GM21825 (cell line): ENCODE measurements at regions not wholly inside any gene's neighbourhood (a gene's known extent, or its start where the extent isn't known, plus 50 kb on each side); places are given as distances from the start of the nearest gene placed in this dataset.
"Not testable (repeated sequence)": the region's sequence is repeated elsewhere in the genome, so short reads cannot be mapped to it uniquely, and the experiment has no call there.

Experiments
- ATAC-seq: cut with Tn5 transposase; IDR thresholded peaks from one replicate; pipeline ENCODE4 v1.9.1; 2021; ENCODE audit warnings: mild to moderate bottlenecking, moderate library complexity; ENCODE audit not compliant: unreplicated experiment

GRCh38 chr20:20799716-20800312 lies 87.4 kb upstream of the RALGAPA2 start:
- ATAC-seq, result no peak

GRCh38 chr20:20797521-20798310 lies 85.3 kb upstream of the RALGAPA2 start:
- ATAC-seq, result no peak

- no peak for ATAC-seq
Measured at GRCh38 chr20:20796766-20797440, 84.5 kb upstream of the RALGAPA2 start.

DNA sequence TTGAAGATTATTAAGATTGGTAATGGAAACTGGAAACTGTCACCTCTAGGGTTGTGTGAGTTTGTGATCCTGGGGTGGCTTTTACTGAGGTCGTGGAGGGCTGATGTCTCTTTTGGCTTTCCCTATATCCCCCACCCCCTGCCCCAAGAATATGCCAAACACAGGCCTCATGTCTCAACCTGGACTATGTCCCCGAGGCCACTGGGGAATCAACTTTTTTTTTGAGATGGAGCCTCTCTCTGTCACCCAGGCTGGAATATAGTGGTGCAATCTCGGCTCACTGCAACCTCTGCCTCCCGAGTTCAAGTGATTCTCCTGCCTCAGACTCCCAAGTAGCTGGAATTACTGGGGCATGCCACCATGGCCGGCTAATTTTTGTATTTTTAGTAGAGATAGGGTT lies 83.3 kb upstream of the RALGAPA2 start:
- no peak for ATAC-seq

DNA sequence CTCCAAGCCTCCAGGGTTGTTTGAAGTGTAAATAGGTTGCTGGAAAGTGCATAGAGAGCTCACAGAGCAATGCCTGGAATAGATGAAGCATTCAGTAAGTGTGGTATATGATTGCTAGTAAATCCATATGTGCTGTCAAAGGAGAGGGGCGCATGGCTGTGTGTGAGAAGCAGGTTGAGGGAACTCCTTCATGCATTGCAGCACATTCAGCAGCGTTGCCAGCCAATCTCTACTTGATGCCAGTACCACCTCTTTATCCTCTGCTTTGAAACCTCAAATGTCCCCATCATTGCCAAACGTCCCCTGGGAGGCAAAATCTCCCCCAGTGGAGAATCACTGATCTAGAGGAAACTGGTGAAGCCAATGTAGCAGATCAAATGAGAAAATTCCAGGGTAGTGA lies 82.7 kb upstream of the RALGAPA2 start:
- no peak for ATAC-seq

- ATAC-seq, result no peak
Measured at GRCh38 chr20:20793591-20793990, 81.1 kb upstream of the RALGAPA2 start.

DNA sequence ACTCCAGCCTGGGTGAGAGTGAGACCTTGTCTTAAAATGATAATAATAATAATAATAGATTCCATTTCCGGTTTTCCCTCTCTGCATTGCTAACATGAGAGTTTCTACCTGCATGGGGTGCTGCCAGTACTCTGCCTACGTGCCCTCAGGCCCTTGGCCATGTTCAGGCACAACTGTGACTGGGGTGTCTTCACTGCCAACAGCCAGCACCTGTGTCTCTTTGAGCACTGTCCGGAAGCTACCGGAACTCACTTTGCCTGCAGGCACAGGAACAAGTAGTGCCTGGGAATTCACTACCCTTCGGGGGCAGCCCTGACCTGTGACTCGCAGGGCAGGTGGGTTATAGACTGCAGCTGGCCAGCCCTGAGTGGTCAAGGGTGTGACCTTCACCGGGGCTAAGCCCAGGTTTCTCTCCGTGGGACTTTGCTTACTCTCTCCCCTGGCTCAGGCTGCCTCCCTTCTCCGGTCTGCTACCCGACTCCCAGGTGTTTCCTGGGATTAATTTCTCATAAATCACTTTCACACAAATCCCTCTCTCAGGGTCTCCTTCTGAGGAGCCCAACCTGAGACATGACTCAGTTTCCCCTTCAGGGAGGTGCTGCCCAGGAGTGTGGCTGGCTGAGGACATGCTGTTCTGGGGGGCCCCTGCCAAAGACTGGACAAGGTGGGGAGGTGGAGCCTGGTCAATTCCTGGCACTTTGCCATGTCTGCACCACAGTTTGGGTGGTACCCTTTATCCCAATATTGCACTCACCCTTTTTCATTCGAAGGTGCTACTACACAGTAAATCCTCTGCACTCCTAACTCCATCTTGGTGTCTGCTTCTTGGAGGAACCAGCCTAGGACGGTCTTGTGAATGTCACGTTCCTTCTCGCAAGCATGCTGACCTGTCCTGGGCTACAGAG lies 79.5 kb upstream of the RALGAPA2 start:
- ATAC-seq, result no peak

DNA sequence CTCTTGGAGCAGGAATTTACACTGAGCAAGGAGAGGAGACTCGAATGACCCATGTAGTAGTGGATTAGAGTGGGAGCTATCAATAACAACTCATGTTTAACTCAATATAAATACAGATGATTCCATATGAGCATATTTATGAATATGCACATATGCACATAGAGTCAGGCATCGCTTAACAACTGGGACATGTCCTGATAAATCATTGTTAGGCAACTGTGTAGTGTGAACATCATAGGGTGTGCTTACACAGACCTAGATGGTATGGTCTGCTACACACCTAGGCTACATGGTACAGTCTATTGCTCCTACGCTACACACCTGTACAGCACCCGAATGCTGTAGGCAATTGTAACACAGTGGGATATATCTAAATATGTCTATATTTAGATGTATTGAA lies 75.9 kb upstream of the RALGAPA2 start:
- ATAC-seq, result no peak

- ATAC-seq, result no peak
Measured at GRCh38 chr20:20786428-20786827, 74.0 kb upstream of the RALGAPA2 start.

DNA sequence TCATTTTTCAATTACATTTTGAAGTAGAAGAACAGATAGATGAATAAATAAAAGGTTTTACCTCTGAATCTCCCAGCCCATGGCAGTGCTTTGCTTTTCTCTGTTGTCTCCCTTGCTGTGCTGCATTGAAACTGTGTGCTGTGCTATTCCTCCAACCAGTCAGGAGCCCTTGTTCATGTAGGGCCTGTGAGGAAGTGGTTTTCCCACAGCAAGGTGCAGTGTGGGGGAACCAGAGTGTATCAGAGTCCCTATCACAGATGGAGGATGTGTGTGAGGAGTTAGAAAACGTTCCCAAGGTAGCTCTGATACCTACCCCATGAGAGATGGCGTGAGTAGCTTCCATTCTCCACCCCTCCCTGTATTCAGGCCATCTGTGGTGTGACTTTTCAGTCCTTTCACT lies 72.8 kb upstream of the RALGAPA2 start:
- no peak for ATAC-seq

DNA sequence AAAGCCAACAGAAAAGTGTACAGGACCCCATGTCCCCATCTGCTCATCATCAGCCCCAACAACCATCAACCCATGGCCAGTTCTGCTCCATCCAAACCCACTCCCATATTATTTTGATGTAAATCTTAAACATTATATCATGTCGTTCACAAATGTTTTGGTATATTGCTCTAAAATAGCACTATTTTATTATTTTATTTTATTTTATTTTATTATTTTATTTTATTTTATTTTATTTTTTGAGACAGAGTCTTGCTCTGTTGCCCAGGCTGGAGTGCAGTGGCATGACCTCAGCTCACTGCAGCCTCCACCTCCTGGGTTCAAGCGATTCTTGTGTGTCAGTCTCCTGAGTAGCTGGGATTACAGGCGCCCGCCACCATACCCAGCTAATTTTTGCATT lies 72.0 kb upstream of the RALGAPA2 start:
- not testable (repeated sequence) for ATAC-seq

- no peak for ATAC-seq
Measured at GRCh38 chr20:20783450-20783849, 71.0 kb upstream of the RALGAPA2 start.

- ATAC-seq, result no peak
Measured at GRCh38 chr20:20782755-20783154, 70.3 kb upstream of the RALGAPA2 start.

DNA sequence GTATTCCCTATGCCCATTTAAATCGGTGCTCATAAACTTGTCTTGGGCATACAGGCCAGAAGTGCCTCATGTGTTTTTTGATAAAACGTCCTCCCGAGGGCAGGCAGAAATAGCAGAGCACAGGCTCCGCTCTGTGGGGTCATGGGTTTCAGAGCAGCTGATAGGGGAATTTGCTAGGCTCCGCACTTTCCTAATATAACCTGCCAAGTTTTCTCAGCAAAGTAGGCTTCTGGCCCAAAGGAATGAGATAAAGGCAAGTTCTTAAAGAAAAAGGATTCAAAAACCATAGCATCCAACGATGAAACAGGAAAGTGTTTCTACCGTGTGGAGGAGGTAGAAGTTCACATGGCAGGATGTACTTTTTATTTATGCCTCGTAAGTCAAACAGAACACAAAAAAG lies 69.8 kb upstream of the RALGAPA2 start:
- no peak for ATAC-seq

GRCh38 chr20:20781029-20781428 lies 68.6 kb upstream of the RALGAPA2 start:
- ATAC-seq, result no peak

DNA sequence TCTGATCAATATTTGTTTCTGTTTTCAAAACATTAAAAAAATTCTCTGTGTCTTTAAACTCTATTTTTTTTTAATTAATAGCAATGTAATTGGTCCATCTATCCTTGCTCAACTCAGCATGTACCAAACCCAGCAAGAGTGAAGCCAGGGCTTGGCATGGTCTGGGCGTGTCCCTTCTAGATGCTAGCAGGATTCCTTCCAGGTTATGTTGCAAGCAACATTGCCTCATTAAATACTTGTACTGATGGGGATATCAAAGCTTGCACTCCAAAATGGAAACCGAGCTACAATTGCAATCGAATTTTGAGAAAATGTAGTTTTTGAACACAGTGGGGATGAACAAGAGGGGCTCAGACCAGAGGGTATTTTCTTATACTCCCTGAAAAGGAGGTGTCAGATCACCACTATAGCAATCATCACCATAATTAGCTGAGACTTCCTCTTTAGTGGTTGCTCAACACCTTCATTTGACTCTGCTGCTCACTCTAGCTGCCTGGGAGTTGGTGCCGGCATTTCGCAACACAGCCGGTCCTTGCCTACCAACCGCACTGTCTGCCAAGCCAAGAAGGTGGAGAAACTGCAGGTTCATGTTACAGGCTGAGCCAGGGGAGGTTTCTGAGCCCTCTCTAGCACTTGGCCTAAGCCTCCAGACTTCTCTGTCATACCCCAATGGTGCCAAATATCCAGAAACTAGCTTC lies 67.8 kb upstream of the RALGAPA2 start:
- no peak for ATAC-seq

DNA sequence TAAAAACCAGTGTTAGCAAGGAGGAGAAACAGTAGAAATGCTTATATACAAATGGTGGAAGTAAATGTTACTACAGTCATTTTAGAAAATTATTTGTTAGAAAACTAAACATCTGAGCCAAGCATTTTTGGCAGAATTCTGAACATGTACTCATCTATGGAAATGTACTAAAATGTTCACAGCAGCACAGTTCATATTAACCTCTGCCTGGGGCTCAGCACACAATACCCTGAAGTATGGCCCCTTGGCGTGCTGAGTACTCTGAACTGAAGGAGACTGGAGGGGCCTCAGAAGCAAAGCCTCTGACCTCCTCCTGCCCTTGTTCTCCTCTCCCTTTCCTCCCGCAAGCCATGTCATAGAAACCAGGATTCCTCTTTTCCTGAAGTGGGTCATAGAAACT lies 66.2 kb upstream of the RALGAPA2 start:
- no peak for ATAC-seq

DNA sequence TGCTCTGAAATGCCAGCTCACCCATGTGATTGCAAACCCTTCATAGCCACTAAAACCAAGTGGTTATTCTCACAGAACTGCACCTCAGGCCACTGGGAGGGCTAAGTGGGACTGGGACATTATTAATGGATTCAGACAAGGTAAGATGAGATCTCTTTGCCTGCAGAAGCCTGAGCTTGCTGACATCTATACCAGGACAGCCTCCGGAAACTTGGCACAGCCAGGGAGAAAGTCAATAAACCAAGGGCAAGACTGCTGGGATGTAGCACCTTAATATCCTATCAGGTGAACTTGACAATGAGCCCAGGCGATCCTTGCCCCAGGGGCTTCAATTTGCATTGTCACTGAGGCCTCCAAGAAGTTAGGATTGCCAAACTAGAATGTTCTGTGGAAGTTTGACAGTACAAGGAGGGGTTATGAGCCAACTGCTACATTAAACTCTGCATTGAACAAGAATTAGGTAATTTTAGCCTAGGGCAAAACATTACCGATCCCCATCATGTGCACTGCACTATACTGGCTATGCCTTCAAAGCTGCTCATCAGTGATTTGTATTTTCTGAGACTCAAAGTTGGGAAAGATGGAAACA lies 60.1 kb upstream of the RALGAPA2 start:
- ATAC-seq, result no peak

GRCh38 chr20:20768202-20768815 lies 55.9 kb upstream of the RALGAPA2 start:
- ATAC-seq, result no peak
